Breast epithelium (tissue), 3 donors: ENCODE measurements at regions not wholly inside any gene's neighbourhood (a gene's known extent, or its start where the extent isn't known, plus 50 kb on each side); places are given as distances from the start of the nearest gene placed in this dataset.

ENCODE experiments used
- POLR2AphosphoS5 ChIP-seq, 3 donors: sonication (generic); formaldehyde crosslinking; IDR thresholded peaks; one replicate each; pipeline ENCODE4 v1.6.1; 2017; ENCODE audit warnings: antibody characterized with exemption in 3 of 3
- TF ChIP-seq, protein P1 (sequence below), 3 donors: fragments of 450-650 bp; IDR thresholded peaks; one replicate each; pipeline ENCODE4 v1.5.1; 2016 to 2017; ENCODE audit warnings: antibody characterized with exemption in 3 of 3, mild to moderate bottlenecking in 3 of 3, moderate library complexity in 3 of 3

DNA sequence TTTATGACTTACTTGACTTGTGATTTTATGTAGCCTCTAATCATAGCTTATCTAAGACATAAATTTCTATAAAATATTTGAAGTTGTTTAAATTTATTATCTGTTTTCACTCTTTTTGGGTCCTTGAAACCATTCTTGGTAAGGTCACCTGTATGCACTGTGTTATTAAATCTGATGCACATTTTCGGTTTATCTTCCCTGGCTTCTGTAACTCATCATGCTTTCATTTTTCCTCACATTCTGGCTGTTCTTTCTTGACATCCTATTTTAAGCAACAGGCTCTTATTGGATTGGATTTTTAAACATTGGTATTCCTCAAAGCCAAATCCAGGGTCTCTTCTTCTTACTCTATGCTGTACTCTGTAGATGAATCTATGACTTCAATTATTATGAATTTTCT is 341.6 kb downstream of the TGFB2 start:
- TF ChIP-seq POLR2AphosphoS5 (IDR thresholded peaks at IDR 0.05) = no peak
- TF ChIP-seq, protein P1, sequence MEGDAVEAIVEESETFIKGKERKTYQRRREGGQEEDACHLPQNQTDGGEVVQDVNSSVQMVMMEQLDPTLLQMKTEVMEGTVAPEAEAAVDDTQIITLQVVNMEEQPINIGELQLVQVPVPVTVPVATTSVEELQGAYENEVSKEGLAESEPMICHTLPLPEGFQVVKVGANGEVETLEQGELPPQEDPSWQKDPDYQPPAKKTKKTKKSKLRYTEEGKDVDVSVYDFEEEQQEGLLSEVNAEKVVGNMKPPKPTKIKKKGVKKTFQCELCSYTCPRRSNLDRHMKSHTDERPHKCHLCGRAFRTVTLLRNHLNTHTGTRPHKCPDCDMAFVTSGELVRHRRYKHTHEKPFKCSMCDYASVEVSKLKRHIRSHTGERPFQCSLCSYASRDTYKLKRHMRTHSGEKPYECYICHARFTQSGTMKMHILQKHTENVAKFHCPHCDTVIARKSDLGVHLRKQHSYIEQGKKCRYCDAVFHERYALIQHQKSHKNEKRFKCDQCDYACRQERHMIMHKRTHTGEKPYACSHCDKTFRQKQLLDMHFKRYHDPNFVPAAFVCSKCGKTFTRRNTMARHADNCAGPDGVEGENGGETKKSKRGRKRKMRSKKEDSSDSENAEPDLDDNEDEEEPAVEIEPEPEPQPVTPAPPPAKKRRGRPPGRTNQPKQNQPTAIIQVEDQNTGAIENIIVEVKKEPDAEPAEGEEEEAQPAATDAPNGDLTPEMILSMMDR (IDR thresholded peaks at IDR 0.05) = no peak
